ACC112 (cell line): ENCODE measurements at regions not wholly inside any gene's neighbourhood (a gene's known extent, or its start where the extent isn't known, plus 50 kb on each side); places are given as distances from the start of the nearest gene placed in this dataset.
"Not testable (repeated sequence)": the region's sequence is repeated elsewhere in the genome, so short reads cannot be mapped to it uniquely, and the experiment has no call there.

ENCODE experiments used
- H2AFZ ChIP-seq: fragments of 200-600 bp; sonication (generic); one replicate; pipeline ENCODE4 v1.6.0; 2017; ENCODE audit warnings: antibody characterized with exemption, low read length; ENCODE audit not compliant: unreplicated experiment
- H3K27ac ChIP-seq: fragments of 200-600 bp; sonication (generic); 2 replicates; pipeline ENCODE4 v1.5.1; 2014; ENCODE audit warnings: low read depth, mild to moderate bottlenecking, antibody characterized with exemption, low read length, moderate library complexity
- H3K27me3 ChIP-seq: fragments of 200-600 bp; sonication (generic); 2 replicates; pipeline ENCODE4 v1.6.1; 2014; ENCODE audit warnings: mild to moderate bottlenecking, antibody characterized with exemption, low read length, moderate library complexity, mixed read lengths; ENCODE audit not compliant: insufficient read depth
- H3K36me3 ChIP-seq: fragments of 200-600 bp; sonication (generic); 2 replicates; pipeline ENCODE4 v1.6.1; 2016; ENCODE audit warnings: mild to moderate bottlenecking, antibody characterized with exemption, low read length, moderate library complexity, mixed read lengths; ENCODE audit not compliant: insufficient read depth
- H3K4me1 ChIP-seq: fragments of 200-600 bp; sonication (generic); one replicate; pipeline ENCODE4 v1.6.1; 2016; ENCODE audit warnings: low read length, mixed read lengths; ENCODE audit not compliant: insufficient read depth, unreplicated experiment, control insufficient read depth
- H3K4me3 ChIP-seq: fragments of 200-600 bp; sonication (generic); 2 replicates; pipeline ENCODE4 v1.5.1; 2014; ENCODE audit warnings: mild to moderate bottlenecking, low read depth, low read length
- H3K79me2 ChIP-seq: fragments of 200-600 bp; sonication (generic); one replicate; pipeline ENCODE4 v1.6.0; 2016; ENCODE audit warnings: low read length; ENCODE audit not compliant: control insufficient read depth, unreplicated experiment, insufficient read depth

DNA sequence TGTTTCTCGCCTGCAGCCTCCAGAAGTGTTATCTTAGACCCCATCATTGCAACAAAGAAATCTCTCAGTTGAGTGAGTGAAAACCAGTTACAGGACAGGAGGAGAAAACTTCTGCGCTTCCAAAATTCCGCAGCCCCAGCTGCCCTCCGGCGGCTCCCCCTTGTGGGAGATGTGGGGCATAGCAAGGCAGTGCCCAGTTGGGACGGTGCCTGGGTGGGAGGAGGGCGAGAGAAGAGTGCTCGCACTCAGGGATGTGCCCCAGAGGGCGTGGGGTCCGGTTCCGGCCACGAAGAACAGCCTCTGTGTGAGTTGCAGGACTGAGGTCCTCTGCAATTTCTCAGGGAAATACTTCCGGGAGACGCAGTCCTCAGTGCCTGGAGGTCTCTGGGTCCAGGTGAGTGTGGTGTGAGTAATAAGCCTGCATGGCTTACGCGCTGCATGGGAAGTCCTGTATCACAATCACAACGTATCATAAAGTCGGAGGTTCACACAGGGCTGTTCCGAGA is 87.0 kb upstream of the BLID start:
- H3K27ac ChIP-seq, result peak overlapping the region; percentile 97
- peak overlapping the region; percentile 87 for H3K4me3 ChIP-seq
- H3K27me3 ChIP-seq, result no peaks in the 10 kb centered on the region
- peaks cover 82% of the 10 kb centered on the region for H3K79me2 ChIP-seq
- peaks cover 4% of the 10 kb centered on the region; the same call in 1 of the 2 replicates for H3K36me3 ChIP-seq
- H3K4me1 ChIP-seq, result peaks cover 82% of the 10 kb centered on the region
- peak overlapping the region; percentile 34 for H2AFZ ChIP-seq

DNA sequence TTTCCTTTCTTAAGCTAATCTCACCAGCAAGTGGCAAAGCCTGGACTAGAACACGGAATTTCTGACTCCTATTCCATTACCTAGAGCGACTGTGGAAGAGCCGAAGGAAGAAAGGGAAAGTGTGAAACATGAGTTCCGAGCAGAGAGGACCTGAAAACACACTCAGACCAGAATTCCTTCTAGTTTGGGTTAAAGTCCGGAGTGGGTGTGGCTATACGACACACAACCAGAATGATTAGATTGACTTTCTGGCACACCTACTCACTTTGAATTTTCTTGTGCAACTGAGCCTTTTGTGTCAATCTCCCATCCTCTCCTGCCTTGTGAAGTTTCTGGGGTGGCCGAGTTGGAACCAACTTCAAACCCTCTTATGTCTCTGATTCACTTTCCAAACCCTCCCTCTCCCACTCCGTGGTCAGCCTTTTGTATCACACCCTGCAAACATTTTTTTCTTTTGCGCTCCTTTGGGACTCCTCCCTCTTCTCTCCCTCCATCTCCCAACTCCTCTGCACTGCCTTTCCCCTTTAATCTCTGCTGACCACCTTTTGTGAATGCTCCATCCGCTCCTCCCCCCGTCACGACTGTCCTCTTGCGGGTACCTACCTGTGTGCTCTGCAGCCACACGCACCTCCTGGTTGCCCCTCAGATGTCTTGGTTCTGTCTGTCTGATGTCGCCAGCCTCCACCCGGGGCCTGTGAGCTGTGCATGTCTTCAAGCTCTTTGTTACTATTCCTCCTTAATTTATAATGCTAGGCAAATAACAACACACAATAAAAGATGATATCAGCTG is 86.3 kb upstream of the BLID start:
- peaks cover 88% of the 10 kb centered on the region for H3K79me2 ChIP-seq
- H3K4me3 ChIP-seq, result peak overlapping the region; percentile 87
- peaks cover 4% of the 10 kb centered on the region; the same call in 1 of the 2 replicates for H3K36me3 ChIP-seq

DNA sequence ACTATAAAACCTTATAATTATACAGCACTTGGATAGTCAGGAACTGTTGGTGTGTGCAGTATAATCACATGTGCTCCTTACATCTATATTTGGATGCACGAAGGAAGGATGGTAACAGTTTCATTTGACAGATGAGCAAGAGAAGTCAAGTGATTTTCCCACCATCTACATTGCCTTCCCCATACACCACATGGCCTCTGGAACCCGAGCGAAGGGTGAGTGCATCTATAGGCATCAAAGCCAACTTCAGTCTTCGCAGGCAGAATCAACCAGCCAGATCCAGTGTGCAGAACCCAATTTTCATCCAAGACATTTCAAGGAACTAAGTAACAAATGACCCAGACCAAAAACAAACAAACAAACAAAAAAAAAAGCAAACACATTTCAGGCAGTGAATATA is 85.1 kb upstream of the BLID start:
- Histone ChIP-seq H3K36me3 (peaks cover 9% of the 10 kb centered on the region), H3K27ac (peak overlapping the region; percentile 97), H3K27me3 (no peaks in the 10 kb centered on the region), H3K4me1 (peaks cover 80% of the 10 kb centered on the region), H3K79me2 (peaks cover 86% of the 10 kb centered on the region), H3K4me3 (peak overlapping the region; percentile 87), H2AFZ (no peak overlapping the region)

More for the DNA sequence above, 86.3 kb upstream of the BLID start:
- Histone ChIP-seq H2AFZ (peak overlapping the region; percentile 34), H3K27me3 (no peaks in the 10 kb centered on the region), H3K27ac (peak overlapping the region; percentile 97), H3K4me1 (peaks cover 82% of the 10 kb centered on the region)

DNA sequence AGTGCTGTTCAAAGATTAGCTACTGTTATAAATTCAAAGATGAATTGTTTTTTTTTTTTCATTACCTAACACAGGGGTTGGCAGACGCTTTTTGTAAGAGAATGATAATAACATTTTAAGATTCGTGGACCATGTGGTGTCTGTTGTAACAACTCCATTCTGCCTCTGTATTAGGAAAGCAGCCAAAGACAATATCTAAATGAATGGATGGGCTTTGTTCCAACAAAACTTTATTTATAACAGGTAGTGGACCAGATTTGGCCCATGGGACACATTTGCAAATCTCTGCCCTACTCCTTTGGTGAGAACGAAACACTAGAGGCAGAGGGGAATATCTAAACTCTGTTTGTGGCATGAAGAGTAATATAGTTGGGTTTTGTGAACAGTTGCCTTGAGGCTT is 83.6 kb upstream of the BLID start:
- Histone ChIP-seq H3K27me3 (no peaks in the 10 kb centered on the region), H3K79me2 (peaks cover 84% of the 10 kb centered on the region), H3K27ac (peak overlapping the region; percentile 97)

DNA sequence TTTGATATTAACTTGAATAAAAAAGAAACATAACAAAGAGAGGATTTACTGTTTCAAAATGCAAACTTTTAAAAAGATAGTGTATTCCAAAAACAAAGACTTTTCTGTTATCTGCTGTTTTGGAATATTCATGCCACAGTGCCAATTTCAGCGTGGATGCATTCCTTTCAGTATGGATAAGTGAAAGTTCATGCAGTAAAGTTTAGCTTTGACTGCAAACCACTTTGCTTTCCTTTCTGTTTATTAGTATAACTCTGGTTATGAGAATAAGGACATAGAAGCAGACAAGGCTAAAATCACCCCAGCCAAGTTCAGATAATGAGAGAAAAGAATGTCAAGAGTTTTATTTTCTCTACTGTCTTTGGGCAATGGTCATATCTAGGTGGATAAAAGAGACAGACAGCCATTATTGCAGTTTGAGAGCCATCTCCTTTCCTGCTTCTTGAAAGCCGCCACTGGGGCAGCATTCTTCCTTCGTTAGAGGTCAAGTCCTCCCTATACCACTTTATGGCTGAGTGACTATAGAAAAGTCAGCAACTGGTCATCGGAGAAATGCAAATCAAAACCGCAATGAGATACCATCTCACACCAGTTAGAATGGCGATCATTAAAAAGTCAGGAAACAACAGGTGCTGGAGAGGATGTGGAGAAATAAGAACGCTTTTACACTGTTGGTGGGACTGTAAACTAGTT is 82.4 kb upstream of the BLID start:
- Histone ChIP-seq H3K27me3 (no peaks in the 10 kb centered on the region), H3K4me3 (no peak overlapping the region), H3K4me1 (peaks cover 76% of the 10 kb centered on the region), H3K27ac (peak overlapping the region; percentile 99), H2AFZ (no peak overlapping the region), H3K36me3 (peaks cover 19% of the 10 kb centered on the region), H3K79me2 (peaks cover 84% of the 10 kb centered on the region)

More for the DNA sequence above, 83.6 kb upstream of the BLID start:
- peaks cover 76% of the 10 kb centered on the region for H3K4me1 ChIP-seq
- H3K36me3 ChIP-seq, result peaks cover 18% of the 10 kb centered on the region
- peak overlapping the region; percentile 24 for H3K4me3 ChIP-seq
- no peak overlapping the region for H2AFZ ChIP-seq

DNA sequence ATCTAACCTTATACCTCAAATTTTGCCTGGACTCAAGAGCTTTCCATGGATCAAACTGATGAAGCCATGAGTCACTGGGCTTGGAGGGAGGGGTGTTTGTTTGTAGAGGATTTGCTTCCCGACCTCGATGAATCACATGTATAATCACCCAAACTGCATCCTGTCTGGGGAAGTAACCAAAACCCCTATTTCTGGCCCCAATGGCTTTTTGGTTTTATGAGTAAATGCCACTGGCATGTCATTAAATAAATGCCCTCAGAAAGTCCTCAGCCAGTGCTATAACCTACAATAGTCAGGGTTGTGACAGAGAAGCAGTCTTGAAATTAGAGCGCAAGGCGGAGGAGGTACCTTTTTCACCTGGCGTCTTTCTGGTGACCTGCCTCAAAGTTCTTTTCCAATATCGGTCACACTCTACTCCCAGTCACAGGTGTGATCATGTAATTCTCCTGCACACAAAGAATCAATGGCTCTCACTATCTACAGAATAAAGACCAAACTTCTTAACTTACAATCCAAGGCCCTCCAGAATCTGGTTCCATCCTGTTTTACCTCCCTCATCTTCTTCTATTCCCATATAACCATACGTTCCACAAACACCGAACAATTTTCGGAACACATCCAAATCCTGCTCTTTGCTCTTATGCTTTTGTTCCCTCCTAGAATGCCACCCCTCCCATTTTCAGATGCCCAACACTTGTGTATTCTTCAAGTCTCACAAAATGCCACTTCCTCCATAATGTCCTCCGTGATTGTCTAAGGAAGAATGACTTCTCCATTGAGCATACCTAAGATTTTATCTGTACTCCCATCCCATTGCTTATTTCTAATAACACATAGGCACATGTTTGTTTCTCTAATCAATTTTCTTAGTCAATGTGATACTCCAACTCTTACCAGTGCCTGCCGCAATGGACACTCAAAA is 81.3 kb upstream of the BLID start:
- no peak overlapping the region for H2AFZ ChIP-seq
- peaks cover 79% of the 10 kb centered on the region for H3K4me1 ChIP-seq
- no peaks in the 10 kb centered on the region for H3K27me3 ChIP-seq
- peaks cover 19% of the 10 kb centered on the region for H3K36me3 ChIP-seq
- H3K79me2 ChIP-seq, result peaks cover 81% of the 10 kb centered on the region
- peak overlapping the region; percentile 51; the same call in 1 of the 2 replicates for H3K4me3 ChIP-seq
- H3K27ac ChIP-seq, result peak overlapping the region; percentile 99

DNA sequence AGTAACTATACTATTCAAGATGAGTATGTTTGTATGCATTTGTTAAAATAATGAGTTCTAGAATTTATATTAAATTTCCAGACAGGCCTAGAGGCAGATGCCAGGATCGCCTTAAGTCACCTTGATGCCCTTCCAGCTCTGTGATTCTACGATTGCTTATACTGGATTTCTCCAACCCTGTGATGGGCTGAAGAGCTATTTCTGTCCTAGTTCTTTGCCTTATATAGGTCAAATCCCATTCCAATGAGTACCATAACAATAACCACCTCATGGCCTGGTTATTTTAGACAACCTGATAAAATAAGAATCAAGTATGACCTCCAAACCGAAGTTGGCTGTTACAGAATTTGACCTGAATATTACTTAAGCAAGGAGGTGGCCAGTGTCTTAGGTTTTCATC is 79.8 kb upstream of the BLID start:
- H3K79me2 ChIP-seq, result peaks cover 82% of the 10 kb centered on the region
- peaks cover 14% of the 10 kb centered on the region for H3K36me3 ChIP-seq
- H3K27ac ChIP-seq, result peak overlapping the region; percentile 99
- H3K4me3 ChIP-seq, result no peak overlapping the region
- no peak overlapping the region for H2AFZ ChIP-seq
- peaks cover 87% of the 10 kb centered on the region for H3K4me1 ChIP-seq
- no peaks in the 10 kb centered on the region for H3K27me3 ChIP-seq

DNA sequence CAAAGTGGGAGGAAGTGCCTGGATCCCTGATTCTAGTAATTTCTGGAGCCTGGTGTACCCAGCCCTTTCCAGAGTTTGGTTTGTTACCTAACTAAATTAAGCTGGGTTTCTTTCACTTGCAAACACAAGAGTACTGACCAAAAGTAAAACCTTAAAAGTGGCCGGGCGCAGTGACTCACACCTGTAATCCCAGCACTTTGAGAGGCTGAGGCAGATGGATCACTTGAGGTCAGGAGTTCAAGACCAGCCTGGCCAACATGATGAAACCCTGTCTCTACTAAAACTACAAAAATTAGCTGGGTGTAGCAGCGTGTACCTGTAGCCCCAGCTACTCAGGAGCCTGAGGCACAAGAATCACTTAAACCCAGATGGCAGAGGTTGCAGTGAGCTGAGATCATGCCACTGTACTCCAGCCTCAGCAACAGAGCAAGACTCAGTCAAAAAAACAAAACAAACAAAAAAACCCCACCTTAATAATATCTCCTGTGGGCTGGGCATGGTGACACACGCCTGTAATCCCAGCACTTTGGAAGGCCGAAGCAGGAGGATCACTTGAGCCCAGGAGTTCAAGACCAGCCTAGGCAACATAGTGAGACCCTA is 78.0 kb upstream of the BLID start:
- H3K27me3 ChIP-seq, H3K4me3 ChIP-seq, H2AFZ ChIP-seq: not testable (repeated sequence)
- peaks cover 88% of the 10 kb centered on the region for H3K4me1 ChIP-seq
- peaks cover 14% of the 10 kb centered on the region for H3K36me3 ChIP-seq
- peaks cover 83% of the 10 kb centered on the region for H3K79me2 ChIP-seq
- peak overlapping the region; percentile 99 for H3K27ac ChIP-seq

DNA sequence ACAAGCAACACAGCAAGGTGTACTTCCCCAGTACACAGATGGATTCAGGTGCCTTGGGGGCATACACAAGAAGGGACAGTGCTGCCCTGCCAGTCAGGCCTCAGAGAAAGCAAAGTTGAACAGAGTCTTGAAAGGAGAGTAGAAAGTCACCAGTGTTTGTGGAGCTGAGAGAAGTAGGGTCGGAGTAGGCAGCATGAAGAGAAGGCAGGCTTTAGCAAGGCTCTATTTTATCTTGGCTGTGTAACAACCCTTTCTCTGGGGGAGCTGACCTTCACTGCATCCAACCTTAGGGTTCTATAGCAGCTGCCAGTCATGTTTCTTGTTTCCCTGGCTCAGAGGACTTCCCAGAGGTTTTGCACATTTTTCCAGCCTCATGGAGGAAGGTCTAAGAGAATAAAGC is 77.4 kb upstream of the BLID start:
- Histone ChIP-seq H2AFZ (no peak overlapping the region), H3K27ac (peak overlapping the region; percentile 99), H3K79me2 (peaks cover 83% of the 10 kb centered on the region), H3K27me3 (no peaks in the 10 kb centered on the region), H3K4me3 (no peak overlapping the region), H3K36me3 (peaks cover 14% of the 10 kb centered on the region), H3K4me1 (peaks cover 91% of the 10 kb centered on the region)
